ENCODE measurements at regions not wholly inside any gene's neighbourhood (a gene's known extent, or its start where the extent isn't known, plus 50 kb on each side); places are given as distances from the start of the nearest gene placed in this dataset.

DNA sequence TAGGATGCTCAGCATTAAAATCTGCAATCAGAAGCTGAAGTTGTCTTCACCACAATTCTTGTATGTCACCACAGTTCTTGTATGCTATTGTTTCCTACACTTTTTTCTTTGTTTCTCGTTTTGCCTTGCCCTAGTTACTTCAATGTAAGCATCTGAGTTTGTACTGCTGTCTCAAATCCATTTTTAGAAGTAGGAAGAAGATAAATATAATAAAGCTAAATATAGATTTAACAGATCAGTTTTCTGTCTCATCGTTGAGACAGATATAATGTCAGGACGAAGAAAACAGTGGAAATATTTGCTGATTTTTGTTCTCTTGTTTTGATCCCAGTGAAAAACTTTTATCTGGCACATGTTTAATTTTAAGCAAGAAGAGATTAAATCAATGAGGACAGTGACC lies 318.0 kb downstream of the QKI start:
- TF ChIP-seq, protein P1, sequence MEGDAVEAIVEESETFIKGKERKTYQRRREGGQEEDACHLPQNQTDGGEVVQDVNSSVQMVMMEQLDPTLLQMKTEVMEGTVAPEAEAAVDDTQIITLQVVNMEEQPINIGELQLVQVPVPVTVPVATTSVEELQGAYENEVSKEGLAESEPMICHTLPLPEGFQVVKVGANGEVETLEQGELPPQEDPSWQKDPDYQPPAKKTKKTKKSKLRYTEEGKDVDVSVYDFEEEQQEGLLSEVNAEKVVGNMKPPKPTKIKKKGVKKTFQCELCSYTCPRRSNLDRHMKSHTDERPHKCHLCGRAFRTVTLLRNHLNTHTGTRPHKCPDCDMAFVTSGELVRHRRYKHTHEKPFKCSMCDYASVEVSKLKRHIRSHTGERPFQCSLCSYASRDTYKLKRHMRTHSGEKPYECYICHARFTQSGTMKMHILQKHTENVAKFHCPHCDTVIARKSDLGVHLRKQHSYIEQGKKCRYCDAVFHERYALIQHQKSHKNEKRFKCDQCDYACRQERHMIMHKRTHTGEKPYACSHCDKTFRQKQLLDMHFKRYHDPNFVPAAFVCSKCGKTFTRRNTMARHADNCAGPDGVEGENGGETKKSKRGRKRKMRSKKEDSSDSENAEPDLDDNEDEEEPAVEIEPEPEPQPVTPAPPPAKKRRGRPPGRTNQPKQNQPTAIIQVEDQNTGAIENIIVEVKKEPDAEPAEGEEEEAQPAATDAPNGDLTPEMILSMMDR (IDR thresholded peaks at IDR 0.05; ENCODE audit: low read depth, low read length, poor library complexity, severe bottlenecking): no peak
- no peak for TF ChIP-seq EZH2phosphoT487 (IDR thresholded peaks at IDR 0.05; ENCODE audit: borderline replicate concordance, low read length)
